Calu3 (cell line): ENCODE measurements at regions not wholly inside any gene's neighbourhood (a gene's known extent, or its start where the extent isn't known, plus 50 kb on each side); places are given as distances from the start of the nearest gene placed in this dataset.

Experiments
- BruUV-seq: library from RNA; stranded (reverse); fragments of 400-500 nt; replicated peaks from 2 replicates; lab custom pipeline; 2021; lab: Mats Ljungman, UMichigan
- CTCF ChIA-PET: fragments of 300-600 bp; sonication (Branson Sonifier 250); formaldehyde crosslinking; loops from one replicate; lab custom pipeline; 2022; ENCODE audit warnings: antibody characterized with exemption; lab: Charles Lee
- DNase-seq: peaks from one replicate; pipeline ENCODE4 v3.0.0; 2022
- H3K27ac Mint-ChIP-seq: one replicate; pipeline ENCODE4 v1.8.0; 2022; ENCODE audit warnings: mixed read lengths; ENCODE audit not compliant: unreplicated experiment
- H3K27me3 Mint-ChIP-seq: one replicate; pipeline ENCODE4 v1.8.0; 2022; ENCODE audit warnings: mixed read lengths; ENCODE audit not compliant: unreplicated experiment
- H3K36me3 Mint-ChIP-seq: one replicate; pipeline ENCODE4 v1.8.0; 2022; ENCODE audit warnings: mild to moderate bottlenecking, moderate library complexity, mixed read lengths; ENCODE audit not compliant: insufficient read depth, unreplicated experiment
- H3K4me1 Mint-ChIP-seq: one replicate; pipeline ENCODE4 v1.8.0; 2022; ENCODE audit warnings: mild to moderate bottlenecking, low read depth, mixed read lengths; ENCODE audit not compliant: unreplicated experiment
- H3K4me3 Mint-ChIP-seq: one replicate; pipeline ENCODE4 v1.8.0; 2022; ENCODE audit warnings: mild to moderate bottlenecking, low read depth, moderate library complexity, mixed read lengths; ENCODE audit not compliant: unreplicated experiment
- H3K9me3 Mint-ChIP-seq: one replicate; pipeline ENCODE4 v1.8.0; 2022; ENCODE audit warnings: low read depth, mixed read lengths; ENCODE audit not compliant: unreplicated experiment
- intact Hi-C: fragments of 100-400 bp; cut with micrococcal nuclease; formaldehyde crosslinking; loops from one replicate; pipeline ENCODE4 v1.10.0; 2022; ENCODE audit not compliant: unreplicated experiment
- TF ChIP-seq, protein P1 (sequence below): fragments of 200-600 bp; IDR thresholded peaks from one replicate; pipeline ENCODE4 v1.8.0; 2022; ENCODE audit warnings: antibody characterized with exemption; ENCODE audit not compliant: unreplicated experiment

DNA sequence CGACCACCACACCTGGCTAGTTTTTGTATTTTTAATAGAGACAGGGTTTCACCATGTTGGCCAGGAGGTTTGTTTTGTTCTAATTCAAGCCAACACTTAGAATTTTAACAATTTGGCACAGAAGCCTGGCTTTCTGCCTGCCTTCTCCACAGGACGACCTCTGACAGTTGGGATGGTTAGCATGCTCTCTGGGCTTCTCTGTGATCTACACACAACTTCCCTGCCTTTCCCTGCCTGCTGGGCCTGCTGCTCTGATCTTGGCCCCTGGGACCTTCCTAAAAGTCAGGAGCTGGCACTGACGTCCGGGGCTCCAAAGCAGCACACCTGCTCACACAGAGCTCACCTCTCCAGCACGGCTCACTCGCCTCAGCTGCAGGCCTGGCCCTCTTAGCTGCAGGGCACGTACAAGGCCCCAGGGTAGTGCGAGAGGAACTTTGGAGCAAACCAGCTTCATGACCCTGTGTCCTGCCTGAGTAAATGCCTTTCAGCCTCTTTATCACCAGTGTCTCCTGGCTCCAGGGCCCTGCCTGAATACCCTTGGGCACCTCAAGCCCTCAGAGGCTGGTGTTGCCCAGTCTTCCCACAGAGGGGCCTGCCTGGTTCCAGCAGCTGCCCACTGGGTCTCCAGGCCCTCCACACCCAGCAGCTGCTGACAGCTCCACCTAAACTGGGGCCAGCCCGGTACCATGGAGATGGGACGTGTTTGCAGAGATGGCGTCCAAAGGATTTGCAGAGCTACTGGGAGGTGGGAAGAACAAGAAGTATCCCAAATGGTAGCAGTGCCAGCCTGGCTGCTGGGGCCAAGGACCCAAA lies 96.0 kb downstream of the PSMB1 start:
- Mint-ChIP-seq H3K36me3 (no peaks in the 10 kb centered on the region), H3K4me3 (no peak overlapping the region), H3K4me1 (no peaks in the 10 kb centered on the region), H3K9me3 (no peaks in the 10 kb centered on the region), H3K27ac (no peak overlapping the region), H3K27me3 (peaks cover 30% of the 10 kb centered on the region)
- intact Hi-C loops = no loop called here
- CTCF ChIA-PET = interaction anchor here (0.6 to 0.9 kb wide), 2 partner anchors 10 kb away, joined by 3 read pairs; no protein-coding TSS in a partner anchor
- no peak for DNase-seq
- BruUV-seq = no TSS peak
- TF ChIP-seq, protein P1, sequence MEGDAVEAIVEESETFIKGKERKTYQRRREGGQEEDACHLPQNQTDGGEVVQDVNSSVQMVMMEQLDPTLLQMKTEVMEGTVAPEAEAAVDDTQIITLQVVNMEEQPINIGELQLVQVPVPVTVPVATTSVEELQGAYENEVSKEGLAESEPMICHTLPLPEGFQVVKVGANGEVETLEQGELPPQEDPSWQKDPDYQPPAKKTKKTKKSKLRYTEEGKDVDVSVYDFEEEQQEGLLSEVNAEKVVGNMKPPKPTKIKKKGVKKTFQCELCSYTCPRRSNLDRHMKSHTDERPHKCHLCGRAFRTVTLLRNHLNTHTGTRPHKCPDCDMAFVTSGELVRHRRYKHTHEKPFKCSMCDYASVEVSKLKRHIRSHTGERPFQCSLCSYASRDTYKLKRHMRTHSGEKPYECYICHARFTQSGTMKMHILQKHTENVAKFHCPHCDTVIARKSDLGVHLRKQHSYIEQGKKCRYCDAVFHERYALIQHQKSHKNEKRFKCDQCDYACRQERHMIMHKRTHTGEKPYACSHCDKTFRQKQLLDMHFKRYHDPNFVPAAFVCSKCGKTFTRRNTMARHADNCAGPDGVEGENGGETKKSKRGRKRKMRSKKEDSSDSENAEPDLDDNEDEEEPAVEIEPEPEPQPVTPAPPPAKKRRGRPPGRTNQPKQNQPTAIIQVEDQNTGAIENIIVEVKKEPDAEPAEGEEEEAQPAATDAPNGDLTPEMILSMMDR = no peak
